Suprapubic skin (tissue), 3 donors: ENCODE measurements at regions not wholly inside any gene's neighbourhood (a gene's known extent, or its start where the extent isn't known, plus 50 kb on each side); places are given as distances from the start of the nearest gene placed in this dataset.

Experiments used
- CTCF ChIP-seq, 2 donors: fragments of 200-600 bp in 1 of 2; fragments of 450-650 bp in 1 of 2; sonication (generic) in 1 of 2; IDR thresholded peaks; one replicate each; pipeline ENCODE4 v1.5.1; 2016 to 2019; ENCODE audit warnings: antibody characterized with exemption in 2 of 2, mild to moderate bottlenecking in 1 of 2, moderate library complexity in 1 of 2
- EP300 ChIP-seq: sonication (generic); formaldehyde crosslinking; IDR thresholded peaks from one replicate; pipeline ENCODE4 v1.6.1; 2017; ENCODE audit warnings: antibody characterized with exemption

- TF ChIP-seq EP300 (no peak), CTCF (IDR thresholded peaks at IDR 0.05) (no peak)
Measured at GRCh38 chr3:25883492-25883891, 93.6 kb downstream of the OXSM start.
